ENCODE measurements at regions not wholly inside any gene's neighbourhood (a gene's known extent, or its start where the extent isn't known, plus 50 kb on each side); places are given as distances from the start of the nearest gene placed in this dataset.

- DNase-seq = no peak
- H3K27ac Mint-ChIP-seq = no peak overlapping the region
- no peaks in the 10 kb centered on the region for H3K4me1 Mint-ChIP-seq
- H3K36me3 Mint-ChIP-seq (ENCODE audit: low read depth) = no peaks in the 10 kb centered on the region
- H3K27me3 Mint-ChIP-seq = peaks cover 5% of the 10 kb centered on the region
- H3K9me3 Mint-ChIP-seq = no peaks in the 10 kb centered on the region
- ChIA-PET CTCF (interaction anchor here (1.1 kb wide), 1 partner anchor 11 kb away, joined by 3 read pairs; no protein-coding TSS in a partner anchor), POLR2A (no interaction called here)
- no peak overlapping the region for H3K4me3 Mint-ChIP-seq
These were observed 549.6 kb upstream of the CITED2 start for GRCh38 chr6:139923964-139924475.

GRCh38 chr6:139922236-139922635, 547.8 kb upstream of the CITED2 start:
- ChIA-PET CTCF (no interaction called here), POLR2A (no interaction called here)
- H3K9me3 Mint-ChIP-seq = no peaks in the 10 kb centered on the region
- H3K4me3 Mint-ChIP-seq = no peak overlapping the region
- H3K36me3 Mint-ChIP-seq (ENCODE audit: low read depth) = no peaks in the 10 kb centered on the region
- no peak for DNase-seq
- no peak overlapping the region for H3K27ac Mint-ChIP-seq
- no peaks in the 10 kb centered on the region for H3K4me1 Mint-ChIP-seq
- peaks cover 2% of the 10 kb centered on the region for H3K27me3 Mint-ChIP-seq

- H3K9me3 Mint-ChIP-seq = no peaks in the 10 kb centered on the region
- ChIA-PET CTCF (interaction anchor here (1.1 kb wide), 1 partner anchor 19 kb away, joined by 3 read pairs; no protein-coding TSS in a partner anchor), POLR2A (no interaction called here)
- no peak overlapping the region for H3K27ac Mint-ChIP-seq
- H3K4me1 Mint-ChIP-seq = no peaks in the 10 kb centered on the region
- no peak overlapping the region for H3K4me3 Mint-ChIP-seq
- DNase-seq = no peak
- H3K27me3 Mint-ChIP-seq = peaks cover 2% of the 10 kb centered on the region
- H3K36me3 Mint-ChIP-seq (ENCODE audit: low read depth) = no peaks in the 10 kb centered on the region
These were observed 546.3 kb upstream of the CITED2 start for GRCh38 chr6:139920776-139921100.

GRCh38 chr6:139920027-139920775, 545.8 kb upstream of the CITED2 start:
- peaks cover 2% of the 10 kb centered on the region for H3K27me3 Mint-ChIP-seq
- no peaks in the 10 kb centered on the region for H3K36me3 Mint-ChIP-seq (ENCODE audit: low read depth)
- no peak overlapping the region for H3K4me3 Mint-ChIP-seq
- H3K4me1 Mint-ChIP-seq = no peaks in the 10 kb centered on the region
- POLR2A ChIA-PET = no interaction called here
- CTCF ChIA-PET = no interaction called here
- no peak overlapping the region for H3K27ac Mint-ChIP-seq
- no peaks in the 10 kb centered on the region for H3K9me3 Mint-ChIP-seq
- no peak for DNase-seq

GRCh38 chr6:139919107-139920026, 544.9 kb upstream of the CITED2 start:
- CTCF ChIA-PET = no interaction called here
- no peak for DNase-seq
- H3K4me1 Mint-ChIP-seq = no peaks in the 10 kb centered on the region
- no peak overlapping the region for H3K4me3 Mint-ChIP-seq
- H3K27me3 Mint-ChIP-seq = peaks cover 2% of the 10 kb centered on the region
- H3K36me3 Mint-ChIP-seq (ENCODE audit: low read depth) = no peaks in the 10 kb centered on the region
- H3K9me3 Mint-ChIP-seq = no peaks in the 10 kb centered on the region
- H3K27ac Mint-ChIP-seq = no peak overlapping the region
- POLR2A ChIA-PET = interaction anchor here (0.6 kb wide), 1 partner anchor 1466 kb away, joined by 3 read pairs; no protein-coding TSS in a partner anchor

- H3K4me1 Mint-ChIP-seq = no peaks in the 10 kb centered on the region
- DNase-seq = no peak
- peaks cover 2% of the 10 kb centered on the region for H3K27me3 Mint-ChIP-seq
- H3K9me3 Mint-ChIP-seq = no peaks in the 10 kb centered on the region
- no peak overlapping the region for H3K27ac Mint-ChIP-seq
- CTCF ChIA-PET = no interaction called here
- H3K4me3 Mint-ChIP-seq = no peak overlapping the region
- no peaks in the 10 kb centered on the region for H3K36me3 Mint-ChIP-seq (ENCODE audit: low read depth)
- POLR2A ChIA-PET = interaction anchor here (0.6 kb wide), 1 partner anchor 1467 kb away, joined by 3 read pairs; no protein-coding TSS in a partner anchor
These were observed 543.6 kb upstream of the CITED2 start for GRCh38 chr6:139917951-139918630.

GRCh38 chr6:139914910-139915309, 540.5 kb upstream of the CITED2 start:
- Mint-ChIP-seq H3K4me3 (no peak overlapping the region), H3K27me3 (peaks cover 2% of the 10 kb centered on the region), H3K27ac (no peak overlapping the region), H3K9me3 (no peaks in the 10 kb centered on the region), H3K4me1 (no peaks in the 10 kb centered on the region), H3K36me3 (ENCODE audit: low read depth) (no peaks in the 10 kb centered on the region)
- CTCF ChIA-PET = no interaction called here
- no peak for DNase-seq
- POLR2A ChIA-PET = no interaction called here

GRCh38 chr6:139912735-139913400, 538.4 kb upstream of the CITED2 start:
- no peaks in the 10 kb centered on the region for H3K9me3 Mint-ChIP-seq
- CTCF ChIA-PET = interaction anchor here (0.7 to 0.8 kb wide), 2 partner anchors 11 to 80 kb away, joined by 3 read pairs; no protein-coding TSS in a partner anchor
- H3K27ac Mint-ChIP-seq = no peak overlapping the region
- H3K4me3 Mint-ChIP-seq = no peak overlapping the region
- POLR2A ChIA-PET = no interaction called here
- no peak for DNase-seq
- no peaks in the 10 kb centered on the region for H3K36me3 Mint-ChIP-seq (ENCODE audit: low read depth)
- peaks cover under 1% of the 10 kb centered on the region for H3K27me3 Mint-ChIP-seq
- no peaks in the 10 kb centered on the region for H3K4me1 Mint-ChIP-seq

GRCh38 chr6:139909992-139910391, 535.5 kb upstream of the CITED2 start:
- Mint-ChIP-seq H3K36me3 (ENCODE audit: low read depth) (no peaks in the 10 kb centered on the region), H3K27ac (no peak overlapping the region), H3K4me1 (no peaks in the 10 kb centered on the region), H3K9me3 (no peaks in the 10 kb centered on the region), H3K4me3 (no peak overlapping the region), H3K27me3 (no peaks in the 10 kb centered on the region)
- POLR2A ChIA-PET = no interaction called here
- no peak for DNase-seq
- CTCF ChIA-PET = no interaction called here

GRCh38 chr6:139905404-139906052, 531.1 kb upstream of the CITED2 start:
- Mint-ChIP-seq H3K27me3 (no peaks in the 10 kb centered on the region), H3K4me1 (no peaks in the 10 kb centered on the region), H3K36me3 (ENCODE audit: low read depth) (no peaks in the 10 kb centered on the region), H3K27ac (no peak overlapping the region), H3K4me3 (no peak overlapping the region), H3K9me3 (no peaks in the 10 kb centered on the region)
- ChIA-PET POLR2A (no interaction called here), CTCF (no interaction called here)
- no peak for DNase-seq

- H3K4me1 Mint-ChIP-seq = no peaks in the 10 kb centered on the region
- CTCF ChIA-PET = interaction anchor here (0.6 kb wide), 1 partner anchor 33 kb away, joined by 3 read pairs; no protein-coding TSS in a partner anchor
These were observed 530.1 kb upstream of the CITED2 start for GRCh38 chr6:139904568-139904967.

GRCh38 chr6:139904158-139904533, 529.7 kb upstream of the CITED2 start:
- Mint-ChIP-seq H3K27ac (no peak overlapping the region), H3K27me3 (no peaks in the 10 kb centered on the region), H3K4me1 (no peaks in the 10 kb centered on the region), H3K36me3 (ENCODE audit: low read depth) (no peaks in the 10 kb centered on the region), H3K9me3 (no peaks in the 10 kb centered on the region), H3K4me3 (no peak overlapping the region)
- CTCF ChIA-PET = interaction anchor here (0.6 kb wide), 1 partner anchor 33 kb away, joined by 3 read pairs; no protein-coding TSS in a partner anchor
- POLR2A ChIA-PET = no interaction called here
- DNase-seq = no peak

More at GRCh38 chr6:139904568-139904967, 530.1 kb upstream of the CITED2 start:
- POLR2A ChIA-PET = no interaction called here
- Mint-ChIP-seq H3K4me3 (no peak overlapping the region), H3K9me3 (no peaks in the 10 kb centered on the region), H3K27me3 (no peaks in the 10 kb centered on the region), H3K36me3 (ENCODE audit: low read depth) (no peaks in the 10 kb centered on the region), H3K27ac (no peak overlapping the region)
- DNase-seq = no peak

Measured in activated CD4-positive, alpha-beta T cell treated with anti-CD3 and anti-CD28 coated beads, Interleukin-2, amount 10 ng/mL, durations not matched to agents 7 days and 5 days (primary cell).